Type B pancreatic cell (in vitro differentiated cells): ENCODE measurements at regions not wholly inside any gene's neighbourhood (a gene's known extent, or its start where the extent isn't known, plus 50 kb on each side); places are given as distances from the start of the nearest gene placed in this dataset.
"Not testable (repeated sequence)": the region's sequence is repeated elsewhere in the genome, so short reads cannot be mapped to it uniquely, and the experiment has no call there.

Experiments used
- DNase-seq: peaks from one replicate; pipeline ENCODE4 v3.0.0; 2021; ENCODE audit warnings: mixed read lengths; ENCODE audit not compliant: unreplicated experiment; ENCODE audit errors: extremely low spot score
- H3K27ac Mint-ChIP-seq: 2 replicates; pipeline ENCODE4 v1.8.0; 2021; ENCODE audit warnings: mild to moderate bottlenecking, mixed read lengths
- H3K27me3 Mint-ChIP-seq: 2 replicates; pipeline ENCODE4 v1.8.0; 2021; ENCODE audit warnings: mixed read lengths
- H3K36me3 Mint-ChIP-seq: 2 replicates; pipeline ENCODE4 v1.8.0; 2021; ENCODE audit warnings: mixed read lengths
- H3K4me1 Mint-ChIP-seq: one replicate; pipeline ENCODE4 v1.8.0; 2021; ENCODE audit warnings: mixed read lengths; ENCODE audit not compliant: unreplicated experiment
- H3K4me3 Mint-ChIP-seq: 2 replicates; pipeline ENCODE4 v1.8.0; 2021; ENCODE audit warnings: mild to moderate bottlenecking, mixed read lengths
- H3K9me3 Mint-ChIP-seq: 2 replicates; pipeline ENCODE4 v1.8.0; 2021; ENCODE audit warnings: mixed read lengths
- CTCF ChIP-seq: fragments of 200-600 bp; sonication (generic); conservative IDR thresholded peaks from 2 replicates; pipeline ENCODE4 v1.5.0; 2021; ENCODE audit warnings: antibody characterized with exemption, mild to moderate bottlenecking

- Mint-ChIP-seq H3K27me3 (no peaks in the 10 kb centered on the region), H3K27ac (no peak overlapping the region), H3K4me1 (no peaks in the 10 kb centered on the region), H3K9me3 (peaks cover 3% of the 10 kb centered on the region), H3K4me3 (no peak overlapping the region), H3K36me3 (no peaks in the 10 kb centered on the region)
- TF ChIP-seq CTCF = no peak
- DNase-seq = peak; percentile 57
These were observed 764.7 kb upstream of the TPTE start for GRCh38 chr21:9756677-9757076.

- H3K27me3 Mint-ChIP-seq, H3K4me3 Mint-ChIP-seq, H3K36me3 Mint-ChIP-seq, H3K9me3 Mint-ChIP-seq, H3K27ac Mint-ChIP-seq, H3K4me1 Mint-ChIP-seq: not testable (repeated sequence)
- peak; percentile 60 for DNase-seq
These were observed 764.3 kb upstream of the TPTE start for GRCh38 chr21:9757118-9757517.

- H3K27ac Mint-ChIP-seq, H3K27me3 Mint-ChIP-seq, H3K36me3 Mint-ChIP-seq, H3K4me3 Mint-ChIP-seq, H3K9me3 Mint-ChIP-seq, H3K4me1 Mint-ChIP-seq: not testable (repeated sequence)
- peak; percentile 54 for DNase-seq
These were observed 763.8 kb upstream of the TPTE start for GRCh38 chr21:9757572-9757971.

- Mint-ChIP-seq H3K36me3 (no peaks in the 10 kb centered on the region), H3K27ac (no peak overlapping the region), H3K9me3 (peaks cover 3% of the 10 kb centered on the region), H3K27me3 (no peaks in the 10 kb centered on the region), H3K4me1 (no peaks in the 10 kb centered on the region), H3K4me3 (no peak overlapping the region)
- TF ChIP-seq CTCF = no peak
- DNase-seq = no peak
These were observed 763.2 kb upstream of the TPTE start for GRCh38 chr21:9758141-9758540.

GRCh38 chr21:9758888-9759287 is 762.5 kb upstream of the TPTE start:
- H3K27me3 Mint-ChIP-seq = no peaks in the 10 kb centered on the region
- peaks cover 3% of the 10 kb centered on the region for H3K9me3 Mint-ChIP-seq
- no peak for DNase-seq
- no peaks in the 10 kb centered on the region for H3K4me1 Mint-ChIP-seq
- no peak overlapping the region for H3K27ac Mint-ChIP-seq
- no peak overlapping the region for H3K4me3 Mint-ChIP-seq
- TF ChIP-seq CTCF = no peak
- no peaks in the 10 kb centered on the region for H3K36me3 Mint-ChIP-seq

GRCh38 chr21:9759972-9760371 is 761.4 kb upstream of the TPTE start:
- H3K36me3 Mint-ChIP-seq = no peaks in the 10 kb centered on the region

More at GRCh38 chr21:9759972-9760371, 761.4 kb upstream of the TPTE start:
- DNase-seq = no peak
- H3K4me1 Mint-ChIP-seq = no peaks in the 10 kb centered on the region
- TF ChIP-seq CTCF = no peak
- H3K4me3 Mint-ChIP-seq = no peak overlapping the region
- H3K27ac Mint-ChIP-seq = no peak overlapping the region
- no peaks in the 10 kb centered on the region for H3K9me3 Mint-ChIP-seq
- H3K27me3 Mint-ChIP-seq = no peaks in the 10 kb centered on the region
